HG03521 (cell line): ENCODE measurements at regions not wholly inside any gene's neighbourhood (a gene's known extent, or its start where the extent isn't known, plus 50 kb on each side); places are given as distances from the start of the nearest gene placed in this dataset.

Source experiments
- ATAC-seq: cut with Tn5 transposase; IDR thresholded peaks from one replicate; pipeline ENCODE4 v1.9.1; 2021; ENCODE audit warnings: mild to moderate bottlenecking, moderate library complexity; ENCODE audit not compliant: unreplicated experiment

DNA sequence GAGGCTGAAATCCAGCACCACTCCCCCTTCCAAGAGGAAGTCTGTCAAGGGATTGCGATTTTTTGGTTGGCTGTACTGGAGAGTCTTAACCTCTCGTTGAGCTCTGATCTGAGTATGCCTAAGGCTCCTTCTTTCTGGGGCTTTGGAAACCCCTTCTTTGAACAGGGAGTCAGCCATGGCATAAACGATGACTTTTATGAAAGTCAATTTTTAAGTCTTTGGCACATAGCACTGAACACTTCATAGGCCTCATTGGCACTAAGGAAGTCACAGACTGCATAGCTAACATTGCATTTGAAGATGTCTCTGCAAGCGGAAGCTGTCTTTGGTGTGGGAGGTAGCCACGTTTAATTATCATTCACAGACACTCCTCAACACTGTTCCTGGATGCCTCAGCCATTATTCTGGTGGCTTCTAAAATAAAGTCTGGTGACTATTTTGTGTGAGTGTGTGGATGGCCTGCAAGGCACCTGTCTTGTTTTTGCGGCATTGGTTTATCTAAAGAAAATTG, 148.2 kb upstream of the NCK2 start:
- ATAC-seq = no peak

DNA sequence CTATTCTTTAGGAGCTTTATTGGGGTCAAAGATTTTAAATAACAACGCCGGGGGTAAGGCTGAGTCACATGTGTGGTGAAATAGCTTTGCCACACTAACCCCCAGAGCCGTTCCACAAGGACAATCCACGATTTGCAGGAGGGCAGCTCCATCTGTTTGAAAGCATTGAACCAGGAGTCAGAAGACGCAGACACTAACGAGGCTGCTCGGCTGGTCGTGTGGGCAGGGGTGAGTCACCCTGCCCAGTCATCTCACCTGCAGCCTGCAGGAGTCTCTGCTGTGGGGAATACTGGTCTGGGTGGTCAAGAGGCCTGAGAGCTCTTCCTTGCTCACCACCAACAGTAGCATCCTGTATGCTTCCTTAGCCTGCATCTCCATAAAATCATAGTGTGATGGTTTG, 149.2 kb upstream of the NCK2 start:
- ATAC-seq = no peak

- ATAC-seq = no peak
Measured at GRCh38 chr2:105593221-105593967, 151.3 kb upstream of the NCK2 start.

GRCh38 chr2:105592288-105592687, 152.4 kb upstream of the NCK2 start:
- ATAC-seq = no peak

DNA sequence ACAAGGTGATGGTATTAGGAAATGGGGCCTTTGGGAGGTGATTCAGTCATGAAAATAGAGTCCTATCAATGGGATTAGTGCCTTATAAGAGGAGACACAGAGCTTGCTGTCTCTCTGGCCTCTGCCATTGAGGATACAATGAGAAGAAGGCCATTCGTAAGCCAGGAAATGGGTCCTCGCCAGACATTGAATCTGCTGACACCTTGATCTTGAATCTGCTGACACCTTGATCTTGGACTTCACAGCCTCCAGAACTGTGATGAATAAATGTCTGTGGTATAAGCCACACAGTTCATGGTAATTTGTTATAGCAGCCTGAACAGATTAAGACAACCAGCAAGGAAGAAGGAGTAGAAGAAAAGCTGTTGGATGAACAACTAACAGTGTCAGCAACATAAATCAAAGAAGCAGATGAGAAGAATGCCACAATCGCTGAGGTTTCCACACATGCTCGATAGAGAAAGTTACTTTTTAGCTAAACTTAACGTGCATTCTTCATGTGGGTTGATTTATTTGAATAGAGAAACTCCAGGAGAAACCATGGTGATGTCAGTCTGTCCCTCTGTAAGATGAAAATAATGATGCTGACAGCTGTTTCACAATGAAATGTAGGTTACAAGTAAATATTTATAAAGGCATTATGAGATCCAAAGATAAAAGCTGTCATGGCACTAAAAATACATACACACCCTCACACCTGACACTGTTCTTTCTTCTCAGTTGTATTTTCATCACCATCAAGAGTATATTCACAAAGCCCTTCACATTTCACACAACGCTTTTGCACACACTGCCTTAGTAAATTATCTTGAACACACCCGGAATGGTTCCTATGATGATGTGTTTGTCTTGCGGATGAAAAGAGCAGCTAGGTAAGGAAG, 153.7 kb upstream of the NCK2 start:
- no peak for ATAC-seq

DNA sequence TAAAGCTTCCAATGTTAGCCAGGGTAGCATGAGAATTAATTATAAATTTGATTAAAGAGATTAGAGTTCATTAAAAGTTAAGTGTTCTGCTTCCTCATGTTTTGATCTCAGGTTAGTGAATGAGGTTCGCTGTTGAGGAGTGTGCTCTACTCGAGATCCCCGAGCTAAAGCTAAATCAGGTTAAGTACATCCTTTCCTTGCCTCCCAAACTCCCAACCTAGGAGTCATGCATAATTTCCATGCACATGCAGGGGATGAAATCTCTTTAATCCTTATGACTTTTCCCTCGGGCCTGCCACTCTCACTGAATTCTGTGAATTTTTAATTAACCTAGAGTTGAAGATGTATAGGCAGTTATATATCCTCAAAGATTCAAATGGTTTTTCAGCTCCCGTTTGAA, 156.1 kb upstream of the NCK2 start:
- ATAC-seq = no peak

GRCh38 chr2:105587637-105588036, 157.1 kb upstream of the NCK2 start:
- no peak for ATAC-seq

- no peak for ATAC-seq
Measured at GRCh38 chr2:105584435-105585010, 160.2 kb upstream of the NCK2 start.

- no peak for ATAC-seq
Measured at GRCh38 chr2:105582952-105583660, 161.6 kb upstream of the NCK2 start.

GRCh38 chr2:105581555-105581944, 163.2 kb upstream of the NCK2 start:
- no peak for ATAC-seq

DNA sequence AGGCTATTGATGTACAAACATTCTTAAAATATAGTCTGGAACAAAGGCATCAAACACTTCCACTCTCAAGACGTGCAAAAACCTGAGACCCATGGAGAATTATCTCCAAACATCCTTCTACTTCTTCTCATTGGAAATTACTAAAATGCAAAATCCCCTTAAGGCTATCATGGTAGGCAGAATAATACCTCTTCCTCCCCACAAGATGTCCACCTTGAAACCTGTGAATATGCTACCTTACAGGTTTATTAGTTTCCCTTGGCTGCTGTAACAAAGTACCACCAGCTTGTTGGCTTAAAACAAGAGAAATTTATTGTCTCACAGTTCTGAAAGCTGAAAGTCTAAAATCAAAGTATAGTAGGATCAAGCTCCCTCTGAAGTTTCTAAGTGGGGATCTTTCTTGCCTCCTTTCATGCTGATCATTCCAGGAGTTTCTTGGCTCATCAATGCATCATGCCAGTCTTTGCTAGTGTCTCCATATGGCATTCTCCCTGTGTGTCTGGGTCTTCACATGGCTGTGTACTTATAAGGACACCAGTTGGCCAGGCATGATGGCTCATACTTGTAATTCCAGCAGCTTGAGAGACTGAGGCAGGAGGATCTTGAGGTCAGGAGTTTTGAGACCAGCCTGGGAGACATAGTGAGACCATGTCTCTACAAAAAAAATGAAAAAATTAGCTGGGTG, 163.7 kb upstream of the NCK2 start:
- no peak for ATAC-seq

DNA sequence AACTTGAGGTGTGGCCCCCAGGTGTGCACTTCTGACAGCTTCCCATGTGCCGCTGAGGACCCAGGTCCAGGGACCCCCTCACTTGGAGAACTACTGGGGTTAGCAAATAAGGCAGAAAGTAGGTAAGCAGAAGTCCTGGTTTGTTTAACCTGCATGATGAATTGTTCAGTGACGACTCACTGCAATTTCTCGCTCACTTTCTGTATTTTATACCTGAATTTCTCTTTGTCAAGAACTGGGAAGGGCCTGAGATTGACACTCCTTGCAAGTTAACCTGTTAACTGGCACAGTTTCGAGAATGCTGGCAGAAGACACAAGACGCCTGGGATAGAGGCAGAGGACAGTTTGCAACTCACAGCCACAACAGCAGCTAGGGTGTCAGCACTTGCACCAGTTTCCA, 164.5 kb upstream of the NCK2 start:
- ATAC-seq = no peak

GRCh38 chr2:105578166-105578565, 166.5 kb upstream of the NCK2 start:
- no peak for ATAC-seq

DNA sequence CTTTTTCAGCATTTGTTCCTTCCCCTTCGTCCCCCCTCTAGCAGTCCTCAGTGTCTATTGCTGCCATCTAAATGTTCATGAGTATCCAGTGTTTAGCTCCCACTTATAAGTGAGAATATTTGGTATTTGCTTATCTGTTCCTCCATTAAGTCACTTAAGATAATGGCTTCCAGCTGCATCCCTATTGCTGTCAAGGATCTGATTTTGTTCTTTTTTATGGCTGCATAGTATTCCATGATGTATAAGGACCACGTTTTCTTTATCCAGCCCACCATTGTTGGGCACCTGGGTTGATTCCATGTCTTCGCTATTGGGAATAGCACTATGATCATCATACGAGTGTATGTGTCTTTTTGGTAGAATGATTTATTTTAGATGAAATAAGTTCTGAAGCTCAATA, 166.9 kb upstream of the NCK2 start:
- no peak for ATAC-seq

- ATAC-seq = no peak
Measured at GRCh38 chr2:105576440-105577241, 168.1 kb upstream of the NCK2 start.

GRCh38 chr2:105576050-105576439, 168.7 kb upstream of the NCK2 start:
- no peak for ATAC-seq

GRCh38 chr2:105575499-105576025, 169.2 kb upstream of the NCK2 start:
- ATAC-seq = no peak

- ATAC-seq = no peak
Measured at GRCh38 chr2:105574796-105575344, 169.8 kb upstream of the NCK2 start.
